MCF 10A (cell line): ENCODE measurements at regions not wholly inside any gene's neighbourhood (a gene's known extent, or its start where the extent isn't known, plus 50 kb on each side); places are given as distances from the start of the nearest gene placed in this dataset.

Experiments
- BruUV-seq: library from RNA; stranded (reverse); fragments of 400-500 nt; replicated peaks from 2 replicates; lab custom pipeline; 2021; lab: Mats Ljungman, UMichigan
- CTCF ChIA-PET: fragments of 300-600 bp; sonication (Branson Sonifier 250); formaldehyde crosslinking; extraction: SDS; loops from one replicate; lab custom pipeline; 2021; ENCODE audit warnings: antibody characterized with exemption, inconsistent platforms; lab: Yijun Ruan, JAX
- POLR2A ChIA-PET: fragments of 300-600, 350-650 bp; sonication (Branson Sonifier 250); formaldehyde crosslinking; extraction: SDS; loops from one replicate; lab custom pipeline; 2020; ENCODE audit warnings: antibody characterized with exemption, inconsistent platforms; lab: Yijun Ruan, JAX
- DNase-seq: peaks from one replicate; pipeline ENCODE4 v3.0.0-alpha.2; 2018; ENCODE audit not compliant: unreplicated experiment
- H3K27ac Mint-ChIP-seq: one replicate; pipeline ENCODE4 v1.8.0; 2022; ENCODE audit warnings: mild to moderate bottlenecking, low read depth, mixed read lengths; ENCODE audit not compliant: unreplicated experiment
- H3K27me3 Mint-ChIP-seq: one replicate; pipeline ENCODE4 v1.8.0; 2022; ENCODE audit warnings: mixed read lengths; ENCODE audit not compliant: insufficient read depth, unreplicated experiment
- H3K36me3 Mint-ChIP-seq: one replicate; pipeline ENCODE4 v1.8.0; 2022; ENCODE audit warnings: mild to moderate bottlenecking, moderate library complexity, mixed read lengths; ENCODE audit not compliant: insufficient read depth, unreplicated experiment
- H3K4me1 Mint-ChIP-seq: one replicate; pipeline ENCODE4 v1.8.0; 2022; ENCODE audit warnings: mixed read lengths; ENCODE audit not compliant: insufficient read depth, unreplicated experiment
- H3K4me3 Mint-ChIP-seq: one replicate; pipeline ENCODE4 v1.8.0; 2022; ENCODE audit warnings: mild to moderate bottlenecking, moderate library complexity, mixed read lengths; ENCODE audit not compliant: unreplicated experiment
- H3K9me3 Mint-ChIP-seq: one replicate; pipeline ENCODE4 v1.8.0; 2022; ENCODE audit warnings: mixed read lengths; ENCODE audit not compliant: unreplicated experiment
- CTCF ChIP-seq: fragments of 200-600 bp; IDR thresholded peaks from one replicate; pipeline ENCODE4 v1.8.0; 2022; ENCODE audit warnings: antibody characterized with exemption, mild to moderate bottlenecking; ENCODE audit not compliant: unreplicated experiment
- intact Hi-C: fragments of 100-400 bp; cut with micrococcal nuclease; formaldehyde crosslinking; loops from 2 replicates; pipeline ENCODE4 v1.14.1; 2022

GRCh38 chr11:69918938-69919650 lies 99.9 kb upstream of the FGF3 start:
- H3K27me3 Mint-ChIP-seq, result peaks cover 25% of the 10 kb centered on the region
- no peaks in the 10 kb centered on the region for H3K9me3 Mint-ChIP-seq
- POLR2A ChIA-PET, result no interaction called here
- intact Hi-C loops, result loop anchor here (1.0 to 10.0 kb wide), 2 partner anchors 234 to 277 kb away; no protein-coding TSS in a partner anchor
- H3K4me1 Mint-ChIP-seq, result peaks cover 15% of the 10 kb centered on the region
- peaks cover 7% of the 10 kb centered on the region for H3K36me3 Mint-ChIP-seq
- peak; percentile 93 for TF ChIP-seq CTCF
- CTCF ChIA-PET, result interaction anchor here (0.6 to 2.7 kb wide), 21 partner anchors 9 to 806 kb away, joined by 3 to 27 read pairs (median 3); no protein-coding TSS in a partner anchor
- H3K27ac Mint-ChIP-seq, result no peak overlapping the region
- DNase-seq, result peak; percentile 70
- no peak overlapping the region for H3K4me3 Mint-ChIP-seq
- no TSS peak for BruUV-seq

- DNase-seq, result no peak
- Mint-ChIP-seq H3K4me1 (peaks cover 14% of the 10 kb centered on the region), H3K27ac (no peak overlapping the region), H3K4me3 (no peak overlapping the region), H3K36me3 (peaks cover 7% of the 10 kb centered on the region), H3K9me3 (no peaks in the 10 kb centered on the region), H3K27me3 (peaks cover 32% of the 10 kb centered on the region)
- no TSS peak for BruUV-seq
- TF ChIP-seq CTCF, result no peak
- intact Hi-C loops, result loop anchor here (10.0 kb wide), 1 partner anchor 235 kb away; no protein-coding TSS in a partner anchor
- CTCF ChIA-PET, result interaction anchor here (0.6 to 2.7 kb wide), 8 partner anchors 10 to 307 kb away, joined by 3 to 27 read pairs (median 8); no protein-coding TSS in a partner anchor
- POLR2A ChIA-PET, result interaction anchor here (1.0 kb wide), 1 partner anchor 280 kb away, joined by 3 read pairs; no protein-coding TSS in a partner anchor
Observed at GRCh38 chr11:69919659-69920344, 100.6 kb upstream of the FGF3 start.

- Mint-ChIP-seq H3K9me3 (no peaks in the 10 kb centered on the region), H3K27ac (no peak overlapping the region), H3K4me3 (no peak overlapping the region), H3K27me3 (peaks cover 39% of the 10 kb centered on the region), H3K4me1 (peaks cover 7% of the 10 kb centered on the region), H3K36me3 (peaks cover 7% of the 10 kb centered on the region)
- CTCF ChIA-PET, result interaction anchor here (0.8 to 3.6 kb wide), 2 partner anchors 27 to 272 kb away, joined by 3 to 14 read pairs; no protein-coding TSS in a partner anchor
- DNase-seq, result no peak
- TF ChIP-seq CTCF, result no peak
- BruUV-seq, result no TSS peak
- intact Hi-C loops, result no loop called here
- POLR2A ChIA-PET, result interaction anchor here (0.7 to 1.0 kb wide), 2 partner anchors 280 to 288 kb away, joined by 3 read pairs; no protein-coding TSS in a partner anchor
Observed at GRCh38 chr11:69920345-69921127, 101.3 kb upstream of the FGF3 start.
